ENCODE measurements at regions not wholly inside any gene's neighbourhood (a gene's known extent, or its start where the extent isn't known, plus 50 kb on each side); places are given as distances from the start of the nearest gene placed in this dataset.
A peak's percentile ranks its signal among the peaks of the same experiment; 100 is the strongest.
"Not testable (repeated sequence)": the region's sequence is repeated elsewhere in the genome, so short reads cannot be mapped to it uniquely, and the experiment has no call there.

GRCh38 chr6:55954436-55954835 lies 79.0 kb upstream of the BMP5 start:
- no peak for DNase-seq

- no peak for DNase-seq
Measured at GRCh38 chr6:55953335-55953734, 77.9 kb upstream of the BMP5 start.

- peak; percentile 16 for DNase-seq
Measured at GRCh38 chr6:55950071-55950814, 74.9 kb upstream of the BMP5 start.

- no peak for DNase-seq
Measured at GRCh38 chr6:55943329-55943728, 67.9 kb upstream of the BMP5 start.

- no peak for DNase-seq
Measured at GRCh38 chr6:55941702-55942101, 66.3 kb upstream of the BMP5 start.

GRCh38 chr6:55937951-55938690 lies 62.7 kb upstream of the BMP5 start:
- no peak for DNase-seq

GRCh38 chr6:55937261-55937947 lies 62.0 kb upstream of the BMP5 start:
- DNase-seq = no peak

GRCh38 chr6:55931101-55931500 lies 55.7 kb upstream of the BMP5 start:
- DNase-seq = no peak

- DNase-seq = not testable (repeated sequence)
Measured at GRCh38 chr6:55927713-55928112, 52.3 kb upstream of the BMP5 start.

GRCh38 chr6:55925292-55925691 lies 49.9 kb upstream of the BMP5 start:
- DNase-seq = no peak

Measured in femur (tissue), 1 donor.